ENCODE measurements at regions not wholly inside any gene's neighbourhood (a gene's known extent, or its start where the extent isn't known, plus 50 kb on each side); places are given as distances from the start of the nearest gene placed in this dataset.

DNA sequence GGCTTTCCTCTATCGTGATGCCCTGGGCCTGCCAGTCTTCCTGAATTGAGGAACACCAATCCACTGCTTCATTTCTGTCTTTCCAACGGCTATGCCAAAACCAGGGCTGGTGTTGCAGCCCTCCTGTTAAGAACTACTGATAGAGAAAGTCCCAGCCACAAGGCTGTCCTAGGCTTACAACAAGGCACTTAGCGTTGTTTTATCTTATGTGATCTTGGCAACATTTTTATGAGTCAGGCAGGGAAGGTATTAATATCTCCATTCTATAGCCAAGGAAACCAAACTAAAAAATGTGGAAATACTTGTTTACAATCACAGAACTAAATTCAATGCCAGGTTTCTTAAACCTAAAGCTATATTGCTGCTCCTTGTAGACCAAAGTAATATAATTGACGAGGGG, 89.9 kb upstream of the AMOTL1 start:
- TF ChIP-seq TEAD4 (IDR thresholded peaks at IDR 0.05; ENCODE audit: low read length), result no peak
- no peak for TF ChIP-seq TEAD4 (CRISPR knock-in tag; IDR thresholded peaks at IDR 0.05; ENCODE audit: borderline replicate concordance)
- TF ChIP-seq HMGN3 (IDR thresholded peaks at IDR 0.05; ENCODE audit: borderline replicate concordance, extremely low read depth, insufficient read length, low read depth, low read length), result no peak

Measured in K562 (cell line).